M059J (cell line): ENCODE measurements at regions not wholly inside any gene's neighbourhood (a gene's known extent, or its start where the extent isn't known, plus 50 kb on each side); places are given as distances from the start of the nearest gene placed in this dataset.
"Not testable (repeated sequence)": the region's sequence is repeated elsewhere in the genome, so short reads cannot be mapped to it uniquely, and the experiment has no call there.

Experiments
- DNase-seq: peaks from one replicate; pipeline ENCODE4 v3.0.0-alpha.2; 2012; ENCODE audit warnings: low read depth

GRCh38 chr1:198809247-198809646 is 170.4 kb downstream of the PTPRC start:
- DNase-seq = peak; percentile 13

GRCh38 chr1:198811449-198811848 is 172.6 kb downstream of the PTPRC start:
- DNase-seq = no peak

- no peak for DNase-seq
These were observed 184.8 kb downstream of the PTPRC start for GRCh38 chr1:198823626-198824025.

GRCh38 chr1:198825254-198825653 is 186.4 kb downstream of the PTPRC start:
- no peak for DNase-seq

GRCh38 chr1:198829356-198829755 is 190.5 kb downstream of the PTPRC start:
- DNase-seq = no peak

- DNase-seq = peak; percentile 62
These were observed 191.1 kb downstream of the PTPRC start for GRCh38 chr1:198829944-198830343.

- DNase-seq = peak; percentile 57
These were observed 191.6 kb downstream of the PTPRC start for GRCh38 chr1:198830412-198830811.

GRCh38 chr1:198833706-198834503 is 195.1 kb downstream of the PTPRC start:
- DNase-seq = peak; percentile 52

- DNase-seq = no peak
These were observed 198.6 kb downstream of the PTPRC start for GRCh38 chr1:198837278-198838021.

- DNase-seq = no peak
These were observed 199.1 kb downstream of the PTPRC start for GRCh38 chr1:198838022-198838342.

GRCh38 chr1:198841477-198841876 is 202.6 kb downstream of the PTPRC start:
- no peak for DNase-seq

GRCh38 chr1:198842686-198843085 is 203.8 kb downstream of the PTPRC start:
- no peak for DNase-seq

GRCh38 chr1:198845271-198845670 is 206.4 kb downstream of the PTPRC start:
- no peak for DNase-seq

- DNase-seq = peak; percentile 75
These were observed 207.0 kb downstream of the PTPRC start for GRCh38 chr1:198845851-198846250.

- peak; percentile 12 for DNase-seq
These were observed 207.7 kb downstream of the PTPRC start for GRCh38 chr1:198846556-198846955.

GRCh38 chr1:198848206-198848605 is 209.4 kb downstream of the PTPRC start:
- peak; percentile 40 for DNase-seq

- DNase-seq = peak; percentile 7
These were observed 209.8 kb downstream of the PTPRC start for GRCh38 chr1:198848649-198849048.

- DNase-seq = peak; percentile 12
These were observed 210.3 kb downstream of the PTPRC start for GRCh38 chr1:198849093-198849492.

- peak; percentile 4 for DNase-seq
These were observed 211.4 kb downstream of the PTPRC start for GRCh38 chr1:198850196-198850595.

- DNase-seq = not testable (repeated sequence)
These were observed 212.1 kb downstream of the PTPRC start for GRCh38 chr1:198850966-198851365.

- no peak for DNase-seq
These were observed 217.8 kb downstream of the PTPRC start for GRCh38 chr1:198856601-198857000.

- no peak for DNase-seq
These were observed 219.2 kb downstream of the PTPRC start for GRCh38 chr1:198858033-198858432.

- no peak for DNase-seq
These were observed 221.5 kb downstream of the PTPRC start for GRCh38 chr1:198860371-198860770.
